A673 (cell line): ENCODE measurements at regions not wholly inside any gene's neighbourhood (a gene's known extent, or its start where the extent isn't known, plus 50 kb on each side); places are given as distances from the start of the nearest gene placed in this dataset.

Experiments used
- BruUV-seq: library from RNA; stranded (reverse); fragments of 400-500 nt; replicated peaks from 2 replicates; lab custom pipeline; 2021; lab: Mats Ljungman, UMichigan
- CTCF ChIA-PET: fragments of 300-600 bp; sonication (Branson Sonifier 250); formaldehyde crosslinking; loops from one replicate; lab custom pipeline; 2022; ENCODE audit warnings: antibody characterized with exemption; lab: Charles Lee
- POLR2A ChIA-PET: fragments of 300-600 bp; sonication (Branson Sonifier 250); formaldehyde crosslinking; loops from one replicate; lab custom pipeline; 2022; ENCODE audit warnings: antibody characterized with exemption; ENCODE audit not compliant: low non-redundant PET; lab: Charles Lee
- DNase-seq: peaks from one replicate; pipeline ENCODE4 v3.0.0-alpha.2; 2015; ENCODE audit warnings: low spot score
- H3K27ac ChIP-seq: fragments of 200-600 bp; sonication (generic); 2 replicates; pipeline ENCODE4 v1.5.1; 2016; ENCODE audit warnings: mixed run types, low read depth, mild to moderate bottlenecking, mixed read lengths, antibody characterized with exemption, low read length; ENCODE audit not compliant: poor library complexity, severe bottlenecking
- H3K27me3 ChIP-seq: fragments of 200-600 bp; sonication (generic); replicated peaks from 2 replicates; pipeline ENCODE4 v1.6.1; 2017; ENCODE audit warnings: mixed run types, low read depth, mild to moderate bottlenecking, mixed read lengths, antibody characterized with exemption, low read length; ENCODE audit not compliant: insufficient read depth, poor library complexity
- H3K36me3 ChIP-seq: fragments of 200-600 bp; sonication (generic); 2 replicates; pipeline ENCODE4 v1.6.1; 2016; ENCODE audit warnings: mixed run types, mild to moderate bottlenecking, mixed read lengths, antibody characterized with exemption, low read length; ENCODE audit not compliant: insufficient read depth, poor library complexity, severe bottlenecking
- H3K4me1 ChIP-seq: fragments of 200-600 bp; sonication (generic); 2 replicates; pipeline ENCODE4 v1.6.1; 2017; ENCODE audit warnings: mixed run types, mild to moderate bottlenecking, mixed read lengths, antibody characterized with exemption, low read length; ENCODE audit not compliant: insufficient read depth, poor library complexity, severe bottlenecking
- H3K4me3 ChIP-seq: fragments of 200-600 bp; sonication (generic); 2 replicates; pipeline ENCODE4 v1.5.1; 2016; ENCODE audit warnings: low read depth, mixed run types, mild to moderate bottlenecking, mixed read lengths, low read length; ENCODE audit not compliant: poor library complexity, severe bottlenecking
- H3K9me3 ChIP-seq: fragments of 200-600 bp; sonication (generic); 2 replicates; pipeline ENCODE4 v1.6.1; 2016; ENCODE audit warnings: mixed run types, low read depth, mild to moderate bottlenecking, mixed read lengths, antibody characterized with exemption, low read length; ENCODE audit not compliant: poor library complexity, severe bottlenecking
- EZH2 ChIP-seq: fragments of 200-600 bp; sonication (generic); IDR thresholded peaks from 2 replicates; pipeline ENCODE4 v1.6.1; 2017; ENCODE audit warnings: borderline replicate concordance, low read depth, mild to moderate bottlenecking, mixed read lengths, antibody characterized with exemption, low read length; ENCODE audit not compliant: poor library complexity, severe bottlenecking
- intact Hi-C: fragments of 100-400 bp; cut with micrococcal nuclease; formaldehyde crosslinking; loops from one replicate; pipeline ENCODE4 v1.10.0; 2022; ENCODE audit not compliant: unreplicated experiment
- TF ChIP-seq, protein P1 (sequence below): fragments of 300-800, 200-600 bp; sonication (generic); conservative IDR thresholded peaks from 2 replicates; pipeline ENCODE4 v1.5.1; 2017; ENCODE audit warnings: low read depth, mild to moderate bottlenecking, antibody characterized with exemption, low read length, moderate library complexity, mixed read lengths

DNA sequence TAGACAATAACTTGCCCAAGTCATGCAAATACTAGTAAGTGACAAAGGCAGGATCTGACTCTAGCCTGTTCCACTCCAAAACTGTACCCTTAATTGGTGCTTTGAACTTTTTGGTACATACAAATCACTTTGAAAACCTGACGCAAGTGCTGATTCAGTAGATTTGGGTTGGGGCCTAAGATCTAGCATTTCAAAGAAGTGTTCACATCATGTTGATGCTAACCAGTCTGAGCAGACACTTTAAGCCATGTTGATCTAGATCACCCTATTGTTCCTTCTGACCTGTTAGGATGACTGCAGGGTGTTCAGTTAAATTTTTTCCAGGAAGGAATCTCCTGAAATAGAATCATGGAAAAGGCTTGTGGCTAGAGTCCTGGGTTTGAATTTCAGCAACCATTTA lies 57.7 kb upstream of the CPEB4 start:
- no peaks in the 10 kb centered on the region for H3K36me3 ChIP-seq
- TF ChIP-seq, protein P1, sequence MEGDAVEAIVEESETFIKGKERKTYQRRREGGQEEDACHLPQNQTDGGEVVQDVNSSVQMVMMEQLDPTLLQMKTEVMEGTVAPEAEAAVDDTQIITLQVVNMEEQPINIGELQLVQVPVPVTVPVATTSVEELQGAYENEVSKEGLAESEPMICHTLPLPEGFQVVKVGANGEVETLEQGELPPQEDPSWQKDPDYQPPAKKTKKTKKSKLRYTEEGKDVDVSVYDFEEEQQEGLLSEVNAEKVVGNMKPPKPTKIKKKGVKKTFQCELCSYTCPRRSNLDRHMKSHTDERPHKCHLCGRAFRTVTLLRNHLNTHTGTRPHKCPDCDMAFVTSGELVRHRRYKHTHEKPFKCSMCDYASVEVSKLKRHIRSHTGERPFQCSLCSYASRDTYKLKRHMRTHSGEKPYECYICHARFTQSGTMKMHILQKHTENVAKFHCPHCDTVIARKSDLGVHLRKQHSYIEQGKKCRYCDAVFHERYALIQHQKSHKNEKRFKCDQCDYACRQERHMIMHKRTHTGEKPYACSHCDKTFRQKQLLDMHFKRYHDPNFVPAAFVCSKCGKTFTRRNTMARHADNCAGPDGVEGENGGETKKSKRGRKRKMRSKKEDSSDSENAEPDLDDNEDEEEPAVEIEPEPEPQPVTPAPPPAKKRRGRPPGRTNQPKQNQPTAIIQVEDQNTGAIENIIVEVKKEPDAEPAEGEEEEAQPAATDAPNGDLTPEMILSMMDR, result no peak
- TF ChIP-seq EZH2, result no peak
- CTCF ChIA-PET, result no interaction called here

DNA sequence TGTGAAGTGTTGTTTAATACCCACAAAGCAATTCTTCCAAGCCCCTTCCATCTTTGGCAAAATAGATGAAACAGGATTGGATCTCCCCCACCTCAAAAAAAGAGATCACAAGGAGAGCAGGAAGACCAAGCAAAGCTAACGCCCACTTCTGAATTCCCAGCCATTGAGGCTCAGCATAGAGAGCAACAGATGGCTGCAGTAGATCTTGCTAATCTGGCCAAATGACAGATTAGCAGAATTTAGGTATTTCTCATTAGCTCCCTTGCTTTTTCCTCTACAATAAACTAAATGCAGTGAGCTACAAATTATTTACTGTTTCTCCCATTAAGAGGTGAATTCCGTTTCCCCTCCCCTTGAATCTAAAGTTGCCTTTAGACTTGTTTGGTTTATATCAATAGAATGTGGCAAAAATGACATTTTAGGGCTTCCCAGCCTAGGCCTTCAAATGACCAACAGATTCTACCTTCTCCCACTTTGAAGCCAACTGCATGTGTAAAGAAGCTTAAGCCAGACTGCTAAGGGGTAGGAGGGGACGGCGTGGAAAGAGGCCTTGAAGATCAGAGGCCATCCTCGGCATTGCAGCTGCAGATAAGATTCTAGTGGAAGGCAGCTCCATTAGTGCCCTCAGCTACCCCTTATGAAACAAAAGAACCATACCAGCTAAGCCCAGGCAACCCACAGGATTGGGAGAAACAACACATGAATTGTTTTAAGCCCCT lies 56.8 kb upstream of the CPEB4 start:
- CTCF ChIA-PET, result no interaction called here
- no peak for TF ChIP-seq EZH2
- TF ChIP-seq, protein P1, result no peak
- no peak overlapping the region for H3K4me3 ChIP-seq
- H3K27me3 ChIP-seq, result no peaks in the 10 kb centered on the region
- BruUV-seq, result no TSS peak
- no peaks in the 10 kb centered on the region for H3K36me3 ChIP-seq
- no peaks in the 10 kb centered on the region for H3K9me3 ChIP-seq
- H3K4me1 ChIP-seq, result no peaks in the 10 kb centered on the region
- POLR2A ChIA-PET, result interaction anchor here (0.6 kb wide), 1 partner anchor 328 kb away, joined by 3 read pairs; no protein-coding TSS in a partner anchor
- H3K27ac ChIP-seq, result no peak overlapping the region
- intact Hi-C loops, result no loop called here
- no peak for DNase-seq

More for the DNA sequence above, 57.7 kb upstream of the CPEB4 start:
- Histone ChIP-seq H3K27me3 (no peaks in the 10 kb centered on the region), H3K9me3 (no peaks in the 10 kb centered on the region), H3K4me3 (no peak overlapping the region), H3K27ac (no peak overlapping the region), H3K4me1 (no peaks in the 10 kb centered on the region)
- no peak for DNase-seq
- intact Hi-C loops, result no loop called here
- POLR2A ChIA-PET, result no interaction called here
- no TSS peak for BruUV-seq

DNA sequence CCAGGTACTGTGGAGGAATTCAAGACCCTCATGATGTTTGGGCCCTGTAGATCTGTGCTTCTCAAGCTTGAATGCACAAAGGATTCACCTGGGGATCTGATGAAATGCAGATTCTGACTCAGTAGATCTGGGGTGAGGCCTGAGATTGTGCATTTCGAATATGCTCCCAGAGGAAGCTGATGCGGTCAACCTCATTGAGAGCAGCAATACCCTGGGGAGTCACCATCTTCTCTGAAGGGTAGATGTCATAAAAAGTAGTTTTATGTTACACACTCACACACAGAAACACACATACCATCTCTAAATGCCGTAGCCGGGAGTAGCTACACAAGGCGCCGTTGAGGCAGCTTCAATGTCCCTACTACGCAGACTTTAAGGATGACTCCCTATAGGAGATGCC lies 55.8 kb upstream of the CPEB4 start:
- no peak for TF ChIP-seq EZH2
- TF ChIP-seq, protein P1, result no peak
- no TSS peak for BruUV-seq
- H3K27ac ChIP-seq, result no peak overlapping the region
- H3K4me3 ChIP-seq, result no peak overlapping the region
- H3K27me3 ChIP-seq, result no peaks in the 10 kb centered on the region
- DNase-seq, result no peak
- CTCF ChIA-PET, result no interaction called here
- POLR2A ChIA-PET, result no interaction called here
- H3K4me1 ChIP-seq, result no peaks in the 10 kb centered on the region
- H3K9me3 ChIP-seq, result no peaks in the 10 kb centered on the region
- H3K36me3 ChIP-seq, result no peaks in the 10 kb centered on the region
- intact Hi-C loops, result no loop called here
